ENCODE measurements at regions not wholly inside any gene's neighbourhood (a gene's known extent, or its start where the extent isn't known, plus 50 kb on each side); places are given as distances from the start of the nearest gene placed in this dataset.

DNA sequence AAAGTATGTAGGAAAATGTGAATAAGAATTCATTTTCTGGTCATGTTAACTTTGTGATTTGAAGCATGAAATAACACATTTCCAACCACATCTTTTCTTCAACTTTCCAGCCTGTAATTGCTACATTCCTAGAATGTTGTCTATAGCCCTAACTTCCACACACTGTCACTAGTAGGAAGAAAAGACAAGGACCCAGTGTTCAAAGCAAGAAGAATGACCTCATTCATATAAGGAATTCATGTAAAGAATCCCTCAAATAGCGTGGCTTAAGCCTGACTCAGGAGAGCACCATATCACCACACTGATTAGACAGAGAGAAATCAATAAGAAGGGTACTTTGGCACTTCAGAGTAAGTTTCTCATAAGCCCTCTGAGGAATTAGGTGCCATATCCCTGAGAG lies 318.7 kb upstream of the CHRM2 start:
- POLR2A ChIA-PET, result no interaction called here

More for the DNA sequence above, 318.7 kb upstream of the CHRM2 start:
- H3K4me1 ChIP-seq (ENCODE audit: control insufficient read depth, extremely low read depth, insufficient read depth, low read length), result no peaks in the 10 kb centered on the region
- no peak for FAIRE-seq
- CTCF ChIA-PET, result no interaction called here
- peaks cover 4% of the 10 kb centered on the region for H3K9me3 ChIP-seq (replicated peaks; ENCODE audit: control insufficient read depth, insufficient read depth, low read length)
- H3K9me1 ChIP-seq (replicated peaks; ENCODE audit: control insufficient read depth, extremely low read depth, insufficient read depth, low read length), result no peaks in the 10 kb centered on the region
- no peak overlapping the region for H3K27ac ChIP-seq (ENCODE audit: insufficient read depth, low read depth, low read length)
- intact Hi-C loops (cut with micrococcal nuclease), result no loop called here
- H2AFZ ChIP-seq (ENCODE audit: low read depth, low read length), result no peak overlapping the region
- H3K79me2 ChIP-seq (ENCODE audit: control insufficient read depth, insufficient read depth, low read length), result no peaks in the 10 kb centered on the region
- H3K27me3 ChIP-seq (ENCODE audit: control insufficient read depth in 2 of 2, insufficient read depth in 2 of 2, low read length in 2 of 2), result no peaks in the 10 kb centered on the region
- H3K4me3 ChIP-seq (replicated peaks in 1 of 3; ENCODE audit: insufficient read depth in 1 of 3, low read depth in 1 of 3, low read length in 3 of 3), result no peak overlapping the region
- no peak overlapping the region for H3K9ac ChIP-seq (replicated peaks; ENCODE audit: extremely low read depth, insufficient read depth, low read length)
- BruUV-seq (replicated peaks), result no TSS peak
- no peak for DNase-seq (ENCODE audit: low read depth, low spot score)
- no peaks in the 10 kb centered on the region for H4K20me1 ChIP-seq (replicated peaks; ENCODE audit: control insufficient read depth, extremely low read depth, insufficient read depth, low read length)
- dilution Hi-C loops (cut with MboI; ENCODE audit: extremely low pct_ligation_motif_present, low sequenced_read_pairs), result no loop called here
- no peak overlapping the region for H3K4me2 ChIP-seq (ENCODE audit: insufficient read depth, low read length)
- TF ChIP-seq JUN (IDR thresholded peaks at IDR 0.05; ENCODE audit: borderline replicate concordance, insufficient read depth, insufficient read length, low read depth) (no peak), EZH2 (IDR thresholded peaks at IDR 0.05; ENCODE audit: borderline replicate concordance, low read depth, low read length, severe bottlenecking) (no peak), POLR2AphosphoS5 (IDR thresholded peaks at IDR 0.05; ENCODE audit: insufficient read depth, low read depth, low read length) (no peak), POLR2A (IDR thresholded peaks at IDR 0.05; ENCODE audit: low read depth, low read length) (no peak), MYC (IDR thresholded peaks at IDR 0.05; ENCODE audit: low read depth, low read length) (no peak), FOS (IDR thresholded peaks at IDR 0.05; ENCODE audit: borderline replicate concordance, insufficient read depth, low read length) (no peak), GATA2 (IDR thresholded peaks at IDR 0.05; ENCODE audit: insufficient read depth, insufficient read length, low read depth, low read length) (no peak)
- TF ChIP-seq, protein P1, sequence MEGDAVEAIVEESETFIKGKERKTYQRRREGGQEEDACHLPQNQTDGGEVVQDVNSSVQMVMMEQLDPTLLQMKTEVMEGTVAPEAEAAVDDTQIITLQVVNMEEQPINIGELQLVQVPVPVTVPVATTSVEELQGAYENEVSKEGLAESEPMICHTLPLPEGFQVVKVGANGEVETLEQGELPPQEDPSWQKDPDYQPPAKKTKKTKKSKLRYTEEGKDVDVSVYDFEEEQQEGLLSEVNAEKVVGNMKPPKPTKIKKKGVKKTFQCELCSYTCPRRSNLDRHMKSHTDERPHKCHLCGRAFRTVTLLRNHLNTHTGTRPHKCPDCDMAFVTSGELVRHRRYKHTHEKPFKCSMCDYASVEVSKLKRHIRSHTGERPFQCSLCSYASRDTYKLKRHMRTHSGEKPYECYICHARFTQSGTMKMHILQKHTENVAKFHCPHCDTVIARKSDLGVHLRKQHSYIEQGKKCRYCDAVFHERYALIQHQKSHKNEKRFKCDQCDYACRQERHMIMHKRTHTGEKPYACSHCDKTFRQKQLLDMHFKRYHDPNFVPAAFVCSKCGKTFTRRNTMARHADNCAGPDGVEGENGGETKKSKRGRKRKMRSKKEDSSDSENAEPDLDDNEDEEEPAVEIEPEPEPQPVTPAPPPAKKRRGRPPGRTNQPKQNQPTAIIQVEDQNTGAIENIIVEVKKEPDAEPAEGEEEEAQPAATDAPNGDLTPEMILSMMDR (IDR thresholded peaks at IDR 0.05; ENCODE audit: extremely low read depth in 1 of 2, insufficient read depth in 1 of 2, low read depth in 1 of 2, low read length in 2 of 2), result no peak
- TF ChIP-seq, protein P2, sequence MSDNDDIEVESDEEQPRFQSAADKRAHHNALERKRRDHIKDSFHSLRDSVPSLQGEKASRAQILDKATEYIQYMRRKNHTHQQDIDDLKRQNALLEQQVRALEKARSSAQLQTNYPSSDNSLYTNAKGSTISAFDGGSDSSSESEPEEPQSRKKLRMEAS (IDR thresholded peaks at IDR 0.05; ENCODE audit: insufficient read depth, insufficient read length), result no peak
- no peaks in the 10 kb centered on the region for H3K36me3 ChIP-seq (ENCODE audit: control insufficient read depth in 2 of 2, extremely low read depth in 1 of 2, insufficient read depth in 2 of 2, low read length in 2 of 2)

Measured in endothelial cell of umbilical vein (primary cell).